ENCODE measurements at regions not wholly inside any gene's neighbourhood (a gene's known extent, or its start where the extent isn't known, plus 50 kb on each side); places are given as distances from the start of the nearest gene placed in this dataset.
"Not testable (repeated sequence)": the region's sequence is repeated elsewhere in the genome, so short reads cannot be mapped to it uniquely, and the experiment has no call there.

- DNase-seq, result no peak
These were observed 158.6 kb downstream of the ZNF664 start for GRCh38 chr12:124131659-124132058.

GRCh38 chr12:124132530-124132929 is 159.5 kb downstream of the ZNF664 start:
- DNase-seq, result no peak

DNA sequence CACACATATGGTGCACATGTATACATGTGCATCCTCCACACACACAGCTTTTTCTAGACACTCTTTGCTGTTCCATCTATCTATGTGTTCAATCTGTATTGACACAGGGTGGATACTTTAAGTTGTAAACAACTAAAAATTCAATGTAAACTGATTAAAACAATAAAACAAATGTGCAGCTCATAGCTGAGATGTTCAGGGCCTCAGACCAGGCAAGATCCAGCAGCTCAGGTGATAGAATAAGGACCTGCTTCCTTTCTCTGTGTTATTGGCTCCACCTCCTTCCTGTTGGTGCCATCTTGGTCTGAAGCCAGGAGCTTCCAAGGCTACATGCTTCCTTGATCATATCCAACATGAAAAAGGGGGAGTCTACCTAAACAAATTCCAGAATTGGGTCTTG is 158.1 kb upstream of the RFLNA start:
- no peak for DNase-seq

DNA sequence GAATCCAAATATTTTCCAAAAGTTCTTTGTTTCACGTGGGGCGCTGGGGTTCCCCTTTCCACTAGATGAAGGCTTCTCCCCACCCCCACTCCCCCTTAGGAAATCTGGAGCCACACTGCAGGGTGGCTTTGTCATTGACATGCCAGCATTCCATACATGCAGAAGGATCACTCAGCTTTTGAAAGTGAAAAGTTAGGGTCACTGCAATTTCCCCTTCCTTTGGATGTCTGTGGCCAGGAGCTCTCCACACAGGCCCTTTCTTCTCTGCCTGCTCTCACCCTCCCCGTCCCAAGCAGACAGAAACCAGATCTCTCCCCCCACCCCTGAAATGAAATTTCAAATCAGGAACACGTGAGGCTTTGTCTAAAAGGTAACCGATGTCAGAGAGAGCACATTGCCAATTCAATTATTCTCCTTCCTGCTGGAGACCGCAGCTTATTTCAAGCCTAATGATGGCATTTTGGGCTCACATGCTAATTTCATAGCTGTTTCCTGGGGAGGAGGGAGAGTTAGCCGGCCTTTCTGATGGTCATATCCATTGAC is 153.9 kb upstream of the RFLNA start:
- DNase-seq, result no peak

GRCh38 chr12:124141611-124142010 is 153.3 kb upstream of the RFLNA start:
- DNase-seq, result not testable (repeated sequence)

DNA sequence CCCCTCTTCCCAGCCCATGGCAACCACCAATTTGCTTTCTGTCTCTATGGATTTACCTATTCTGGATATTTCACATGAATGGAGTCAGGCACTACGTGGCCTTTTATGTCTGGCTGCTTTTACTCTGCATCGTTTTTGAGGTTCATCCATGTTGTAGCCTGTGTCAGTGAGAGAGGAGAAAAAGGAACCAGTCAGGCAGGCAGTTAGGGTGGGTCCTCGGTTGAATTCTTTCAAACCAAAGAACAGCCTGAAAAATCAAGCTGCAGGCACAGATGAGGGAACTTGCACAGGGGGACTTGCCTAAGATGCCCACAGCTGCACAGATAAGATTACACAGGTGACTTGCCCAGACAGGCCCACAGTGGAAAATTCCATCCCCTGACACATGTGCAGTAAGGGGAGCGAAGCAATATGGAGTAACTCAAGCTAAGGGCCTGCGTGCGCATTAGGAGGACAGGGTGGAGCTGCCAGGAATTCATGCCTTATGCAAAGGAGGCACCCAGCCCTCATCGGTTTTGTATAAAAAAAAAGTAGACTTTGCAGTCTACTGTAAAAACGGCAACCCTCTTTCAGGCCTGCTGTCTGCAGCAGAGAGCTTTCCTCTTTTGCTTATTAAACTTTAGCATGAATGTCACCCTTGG is 152.4 kb upstream of the RFLNA start:
- DNase-seq, result no peak

- no peak for DNase-seq
These were observed 151.2 kb upstream of the RFLNA start for GRCh38 chr12:124143726-124144125.

GRCh38 chr12:124144531-124145194 is 150.2 kb upstream of the RFLNA start:
- DNase-seq, result no peak

- DNase-seq, result no peak
These were observed 147.9 kb upstream of the RFLNA start for GRCh38 chr12:124147027-124147426.

DNA sequence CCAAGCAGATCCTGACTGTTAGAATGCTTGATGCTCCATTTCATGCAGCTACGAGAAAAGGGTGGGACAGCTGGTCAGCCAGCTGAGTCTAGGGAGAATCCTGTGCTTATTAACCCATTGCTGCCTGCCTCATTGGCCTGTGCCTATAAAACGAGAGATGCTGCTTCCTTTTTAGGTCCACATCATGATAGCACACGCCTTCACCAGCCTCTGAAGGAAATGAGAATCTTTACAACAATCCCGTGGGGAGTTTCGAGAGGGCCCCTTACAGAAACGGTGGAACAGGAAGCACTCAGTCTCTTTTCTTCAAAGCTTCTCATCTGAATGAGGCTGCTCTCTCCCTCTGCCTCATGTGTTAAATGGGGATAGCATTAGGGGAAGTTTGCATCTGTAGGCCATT is 147.3 kb upstream of the RFLNA start:
- DNase-seq, result no peak

DNA sequence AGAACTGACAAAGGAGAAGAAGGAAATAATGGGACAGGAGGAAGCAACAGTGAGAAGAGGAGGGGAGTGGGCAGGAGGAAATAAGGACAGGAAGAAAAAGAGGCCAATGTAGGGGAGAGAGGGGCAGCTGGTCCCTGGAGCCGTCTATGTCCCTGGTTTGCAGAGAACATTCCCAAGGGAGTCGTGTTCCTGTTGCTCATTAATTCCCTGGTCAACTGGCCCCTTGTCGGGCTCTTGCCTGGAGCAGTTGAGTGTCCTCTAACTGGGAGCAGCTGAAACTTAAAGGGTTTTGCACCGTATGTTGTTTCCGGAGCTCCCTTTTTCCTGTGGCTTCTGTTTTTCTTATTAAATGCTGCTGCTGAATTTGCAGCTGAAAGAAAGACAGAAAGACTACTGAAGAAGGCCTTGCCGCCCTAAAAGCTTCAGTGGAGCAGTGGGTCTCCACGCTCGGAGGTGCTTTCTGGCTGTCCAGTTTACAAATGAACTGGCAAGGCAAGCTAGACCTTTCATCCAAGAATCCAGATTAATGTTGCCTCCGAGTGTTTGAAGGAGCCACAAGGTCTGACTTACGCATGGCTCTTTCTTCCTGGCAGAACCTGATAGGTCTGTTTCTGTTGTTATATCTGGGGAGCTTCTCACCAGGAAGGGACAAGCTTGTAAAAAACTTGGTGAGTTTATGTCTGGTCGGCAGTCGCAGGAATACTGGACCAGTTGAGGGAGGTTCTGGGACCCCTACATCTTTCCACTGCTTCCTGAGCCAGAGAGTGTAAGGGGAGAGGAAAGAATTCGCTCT is 146.2 kb upstream of the RFLNA start:
- peak; percentile 45 for DNase-seq

- no peak for DNase-seq
These were observed 145.6 kb upstream of the RFLNA start for GRCh38 chr12:124149287-124149686.

GRCh38 chr12:124150168-124150567 is 144.7 kb upstream of the RFLNA start:
- no peak for DNase-seq

- DNase-seq, result no peak
These were observed 143.3 kb upstream of the RFLNA start for GRCh38 chr12:124151583-124151982.

DNA sequence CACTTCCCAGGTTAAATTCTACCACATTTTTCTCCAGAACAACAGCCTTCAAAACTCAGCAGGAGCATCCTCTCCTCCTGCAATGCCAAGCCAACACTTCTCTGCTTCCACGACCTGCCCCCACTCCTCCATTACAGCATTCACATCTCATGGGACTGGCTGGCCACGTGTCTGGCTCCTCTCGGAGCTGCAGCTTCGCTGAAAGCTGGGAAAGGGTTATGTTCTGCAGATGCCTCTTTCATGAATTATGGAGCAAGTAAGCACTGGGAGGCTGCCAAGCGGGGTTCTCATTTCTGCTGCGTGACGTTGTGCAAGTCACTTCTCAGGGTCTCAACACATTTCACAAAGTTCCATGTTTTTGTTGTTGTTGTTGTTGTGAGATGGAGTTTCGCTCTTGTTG is 142.2 kb upstream of the RFLNA start:
- DNase-seq, result peak; percentile 47

DNA sequence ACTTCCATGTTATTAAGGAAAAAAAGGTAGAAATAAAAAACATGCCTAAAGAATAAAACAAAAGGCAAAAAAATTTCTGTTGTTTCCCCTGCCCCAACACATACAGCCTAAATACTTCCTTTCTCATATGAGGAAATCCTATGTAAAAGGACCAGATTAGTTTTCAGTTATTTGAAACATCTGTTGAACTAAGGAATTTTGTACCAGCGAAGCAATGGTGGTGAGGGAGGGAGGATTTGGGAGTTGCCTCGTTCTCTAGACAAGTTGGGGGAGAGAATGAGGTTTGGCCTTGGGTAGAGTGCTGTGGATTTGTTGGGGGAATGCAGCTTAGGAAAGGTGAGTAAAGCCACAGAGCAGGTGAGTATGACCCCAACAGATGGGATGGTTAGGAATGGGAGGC is 141.5 kb upstream of the RFLNA start:
- no peak for DNase-seq

- peak; percentile 36 for DNase-seq
These were observed 137.5 kb upstream of the RFLNA start for GRCh38 chr12:124157406-124157805.

GRCh38 chr12:124159655-124160054 is 135.2 kb upstream of the RFLNA start:
- DNase-seq, result no peak

DNA sequence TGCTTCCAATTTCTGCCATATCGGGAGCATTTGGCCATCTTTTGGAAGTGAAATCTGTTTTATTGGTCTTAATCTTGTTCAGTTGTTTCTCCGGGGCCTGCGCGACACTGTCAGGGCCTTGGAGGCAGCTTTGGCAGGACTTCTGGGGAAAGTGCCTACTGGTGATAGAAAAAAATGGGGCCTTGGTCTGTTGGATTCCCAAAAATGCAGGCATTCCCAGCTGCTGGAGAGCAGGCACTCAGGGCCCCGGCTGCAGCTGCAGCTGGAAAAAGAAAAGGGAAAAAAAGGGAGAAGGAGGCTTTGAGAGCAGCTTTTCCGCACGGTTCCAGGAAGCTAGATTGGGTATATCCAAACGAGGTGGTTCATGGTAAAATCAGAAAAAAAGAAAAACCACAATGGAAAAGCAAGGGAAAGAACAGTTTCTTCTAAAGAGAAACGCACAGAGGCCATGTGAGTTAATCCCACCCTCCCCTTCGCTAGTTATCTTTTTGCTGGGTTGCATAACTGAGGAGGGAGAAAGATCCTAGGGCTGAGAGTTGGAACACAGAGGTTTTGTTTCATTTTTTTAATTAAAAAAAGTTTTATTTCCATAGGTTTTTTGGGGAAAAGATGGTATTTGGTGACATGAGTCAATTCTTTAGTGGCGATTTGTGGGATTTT is 134.7 kb upstream of the RFLNA start:
- DNase-seq, result peak; percentile 62

DNA sequence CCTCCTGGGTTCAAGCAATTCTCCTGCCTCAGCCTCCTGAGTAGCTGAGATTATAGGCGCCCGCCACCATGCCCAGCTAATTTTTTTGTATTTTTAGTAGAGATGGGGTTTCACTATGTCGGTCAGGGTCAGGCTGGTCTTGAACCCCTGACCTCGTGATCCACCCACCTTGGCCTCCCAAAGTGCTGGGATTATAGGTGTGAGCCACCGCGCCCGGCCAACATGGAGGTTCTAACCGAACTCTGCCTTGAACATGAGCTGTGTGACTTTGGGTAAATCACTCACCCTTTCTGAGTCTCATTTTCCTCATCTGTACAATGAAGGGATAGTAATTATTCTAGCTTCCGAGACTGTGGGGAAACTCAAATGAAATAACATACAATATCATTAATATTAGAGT is 133.5 kb upstream of the RFLNA start:
- DNase-seq, result not testable (repeated sequence)

- DNase-seq, result no peak
These were observed 132.5 kb upstream of the RFLNA start for GRCh38 chr12:124162151-124163110.

- no peak for DNase-seq
These were observed 129.2 kb upstream of the RFLNA start for GRCh38 chr12:124165695-124166094.
